Activated CD4-positive, alpha-beta T cell treated with anti-CD3 and anti-CD28 coated beads for 36 hours (primary cell): ENCODE measurements at regions not wholly inside any gene's neighbourhood (a gene's known extent, or its start where the extent isn't known, plus 50 kb on each side); places are given as distances from the start of the nearest gene placed in this dataset.
A peak's percentile ranks its signal among the peaks of the same experiment; 100 is the strongest.

Experiments used
- ATAC-seq: fragments of 200-7000 bp; cut with Tn5 transposase; one replicate; pipeline ENCODE4 v1.10.0; 2021; ENCODE audit warnings: mild to moderate bottlenecking, moderate library complexity
- CTCF ChIA-PET: fragments of 350-600 bp; sonication (Branson Sonifier 250); formaldehyde crosslinking; loops from one replicate; lab custom pipeline; 2021; ENCODE audit warnings: antibody characterized with exemption; lab: Charles Lee
- POLR2A ChIA-PET: fragments of 350-600 bp; sonication (Branson Sonifier 250); formaldehyde crosslinking; loops from one replicate; lab custom pipeline; 2021; ENCODE audit warnings: antibody characterized with exemption, inconsistent platforms; lab: Charles Lee
- DNase-seq: peaks from one replicate; pipeline ENCODE4 v3.0.0-alpha.2; 2020
- H3K27ac Mint-ChIP-seq: one replicate; pipeline ENCODE4 v1.8.0; 2021; ENCODE audit warnings: mixed read lengths
- H3K27me3 Mint-ChIP-seq: one replicate; pipeline ENCODE4 v1.8.0; 2021; ENCODE audit warnings: mixed read lengths
- H3K36me3 Mint-ChIP-seq: one replicate; pipeline ENCODE4 v1.8.0; 2021; ENCODE audit warnings: low read depth, mixed read lengths
- H3K4me1 Mint-ChIP-seq: one replicate; pipeline ENCODE4 v1.8.0; 2021; ENCODE audit warnings: mixed read lengths
- H3K4me3 Mint-ChIP-seq: one replicate; pipeline ENCODE4 v1.8.0; 2021; ENCODE audit warnings: mild to moderate bottlenecking, moderate library complexity, mixed read lengths
- H3K9me3 Mint-ChIP-seq: one replicate; pipeline ENCODE4 v1.8.0; 2021; ENCODE audit warnings: low read depth, mixed read lengths
- intact Hi-C, 2 experiments: fragments of 100-400 bp; cut with DNase I in 1 of 2; cut with micrococcal nuclease in 1 of 2; formaldehyde crosslinking; loops; one replicate each; pipeline versions ENCODE4 v1.14.2 to v1.15.1; 2022 to 2024; cut with DNase I, micrococcal nuclease

- CTCF ChIA-PET = no interaction called here
- H3K4me1 Mint-ChIP-seq = no peaks in the 10 kb centered on the region
- DNase-seq = no peak
- POLR2A ChIA-PET = no interaction called here
- H3K4me3 Mint-ChIP-seq = no peak overlapping the region
- no peaks in the 10 kb centered on the region for H3K9me3 Mint-ChIP-seq
- H3K36me3 Mint-ChIP-seq = no peaks in the 10 kb centered on the region
- intact Hi-C loops = no loop called here
- H3K27ac Mint-ChIP-seq = no peak overlapping the region
- peaks cover 21% of the 10 kb centered on the region for H3K27me3 Mint-ChIP-seq
- no peak for ATAC-seq
Observed at GRCh38 chr6:90709431-90709996, 122.6 kb upstream of the MAP3K7 start.

GRCh38 chr6:90708206-90708737, 121.4 kb upstream of the MAP3K7 start:
- peaks cover 21% of the 10 kb centered on the region for H3K27me3 Mint-ChIP-seq
- no peaks in the 10 kb centered on the region for H3K9me3 Mint-ChIP-seq
- ChIA-PET CTCF (no interaction called here), POLR2A (no interaction called here)
- no peaks in the 10 kb centered on the region for H3K36me3 Mint-ChIP-seq
- H3K4me1 Mint-ChIP-seq = no peaks in the 10 kb centered on the region
- H3K27ac Mint-ChIP-seq = no peak overlapping the region
- H3K4me3 Mint-ChIP-seq = no peak overlapping the region
- intact Hi-C loops = no loop called here
- ATAC-seq (no peak), DNase-seq (no peak)

GRCh38 chr6:90707246-90707645, 120.4 kb upstream of the MAP3K7 start:
- ChIA-PET CTCF (no interaction called here), POLR2A (no interaction called here)
- no peak for DNase-seq
- no peak for ATAC-seq
- Mint-ChIP-seq H3K9me3 (no peaks in the 10 kb centered on the region), H3K36me3 (no peaks in the 10 kb centered on the region), H3K4me3 (no peak overlapping the region), H3K27ac (no peak overlapping the region), H3K27me3 (peaks cover 18% of the 10 kb centered on the region), H3K4me1 (no peaks in the 10 kb centered on the region)
- intact Hi-C loops = no loop called here

- ChIA-PET CTCF (no interaction called here), POLR2A (no interaction called here)
- no peaks in the 10 kb centered on the region for H3K36me3 Mint-ChIP-seq
- H3K4me3 Mint-ChIP-seq = no peak overlapping the region
- ATAC-seq (no peak), DNase-seq (no peak)
- H3K27ac Mint-ChIP-seq = no peak overlapping the region
- intact Hi-C loops = no loop called here
- H3K9me3 Mint-ChIP-seq = no peaks in the 10 kb centered on the region
- peaks cover 5% of the 10 kb centered on the region for H3K27me3 Mint-ChIP-seq
- peaks cover 4% of the 10 kb centered on the region for H3K4me1 Mint-ChIP-seq
Observed at GRCh38 chr6:90703336-90703735, 116.5 kb upstream of the MAP3K7 start.

DNA sequence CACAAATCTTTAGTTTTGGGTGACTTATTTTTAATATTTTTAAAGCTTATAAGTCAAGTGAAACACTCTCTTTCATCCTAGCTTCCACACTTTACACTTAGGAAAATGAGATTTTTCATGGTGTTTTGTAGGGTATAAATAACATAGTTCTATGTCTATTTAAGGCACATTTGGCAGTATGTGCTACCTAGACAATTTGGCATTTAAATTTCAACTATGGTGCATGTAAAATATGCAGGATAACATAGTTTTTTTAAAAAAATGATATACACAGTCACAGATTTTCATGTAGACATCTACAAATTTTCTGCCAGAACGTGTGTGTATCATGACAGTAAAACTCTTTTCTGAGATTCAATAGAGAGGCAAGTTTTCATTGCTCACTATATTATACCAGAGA, 115.1 kb upstream of the MAP3K7 start:
- POLR2A ChIA-PET = no interaction called here
- Mint-ChIP-seq H3K36me3 (no peaks in the 10 kb centered on the region), H3K9me3 (no peaks in the 10 kb centered on the region), H3K27me3 (peaks cover 7% of the 10 kb centered on the region), H3K4me1 (peaks cover 4% of the 10 kb centered on the region), H3K27ac (no peak overlapping the region), H3K4me3 (no peak overlapping the region)
- intact Hi-C loops = no loop called here
- DNase-seq = no peak
- CTCF ChIA-PET = no interaction called here
- ATAC-seq = no peak

DNA sequence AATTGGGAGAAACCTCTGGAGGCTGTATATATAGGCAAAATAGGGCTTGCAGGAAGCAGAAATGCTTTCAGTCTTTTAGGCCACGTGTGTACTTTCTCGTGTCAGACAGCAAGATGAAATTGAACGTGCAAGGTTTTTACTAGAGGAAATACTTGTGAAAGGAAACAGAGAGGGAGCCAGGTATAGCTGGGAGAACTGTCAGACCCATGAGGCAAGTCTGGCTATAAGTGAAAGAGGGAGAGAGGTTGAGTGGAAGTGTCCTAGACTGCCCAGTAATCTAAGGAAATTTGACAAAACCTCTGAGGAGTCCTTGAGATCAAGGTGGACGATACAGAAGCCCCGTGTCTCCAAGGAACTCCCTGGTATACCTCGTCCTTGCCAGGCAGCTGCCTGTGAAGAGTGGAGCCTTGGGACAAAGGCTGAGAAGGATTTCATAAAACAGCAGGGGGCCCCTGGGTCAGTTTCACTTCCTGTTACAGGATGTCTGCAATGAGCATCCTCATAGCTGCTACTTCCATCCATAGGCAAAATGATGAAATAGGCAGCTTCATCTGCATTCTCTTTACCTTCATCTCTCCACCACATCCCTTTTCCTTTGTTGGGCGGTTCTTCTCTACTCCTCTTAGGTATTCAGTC, 114.4 kb upstream of the MAP3K7 start:
- ChIA-PET POLR2A (interaction anchor here (0.6 kb wide), 1 partner anchor 19 kb away, joined by 3 read pairs; no protein-coding TSS in a partner anchor), CTCF (interaction anchor here (0.6 kb wide), 1 partner anchor 115 kb away, joined by 3 read pairs; no protein-coding TSS in a partner anchor)
- no peaks in the 10 kb centered on the region for H3K9me3 Mint-ChIP-seq
- peaks cover 4% of the 10 kb centered on the region for H3K4me1 Mint-ChIP-seq
- no peaks in the 10 kb centered on the region for H3K36me3 Mint-ChIP-seq
- DNase-seq (peak; percentile 29), ATAC-seq (peak; percentile 69)
- intact Hi-C loops = no loop called here
- H3K27me3 Mint-ChIP-seq = peaks cover 6% of the 10 kb centered on the region
- no peak overlapping the region for H3K27ac Mint-ChIP-seq
- H3K4me3 Mint-ChIP-seq = no peak overlapping the region

DNA sequence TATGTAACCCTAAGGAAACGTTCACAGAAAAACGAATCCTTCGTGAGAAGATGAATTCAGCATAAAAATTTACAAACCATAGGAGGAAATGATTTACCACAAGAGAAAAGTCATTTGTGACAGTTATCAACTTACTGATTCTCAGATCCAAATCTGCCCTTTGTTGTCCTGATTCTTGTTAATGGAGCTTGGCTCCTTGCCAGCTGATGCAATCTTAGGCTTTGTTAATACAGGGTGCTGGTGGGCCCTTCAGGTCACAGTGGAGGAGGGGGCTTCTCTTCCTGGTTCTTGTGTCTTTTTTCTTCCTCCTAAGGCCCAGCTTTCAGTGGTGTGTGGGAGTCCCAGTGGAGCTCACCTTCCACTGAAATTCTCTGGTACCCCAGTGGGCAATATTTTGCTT, 108.4 kb upstream of the MAP3K7 start:
- DNase-seq (no peak), ATAC-seq (no peak)
- POLR2A ChIA-PET = no interaction called here
- H3K27ac Mint-ChIP-seq = no peak overlapping the region
- no peaks in the 10 kb centered on the region for H3K4me1 Mint-ChIP-seq
- CTCF ChIA-PET = no interaction called here
- no peak overlapping the region for H3K4me3 Mint-ChIP-seq
- intact Hi-C loops = no loop called here
- H3K9me3 Mint-ChIP-seq = peaks cover 2% of the 10 kb centered on the region
- peaks cover 18% of the 10 kb centered on the region for H3K27me3 Mint-ChIP-seq
- H3K36me3 Mint-ChIP-seq = no peaks in the 10 kb centered on the region

GRCh38 chr6:90694802-90695201, 107.9 kb upstream of the MAP3K7 start:
- no peaks in the 10 kb centered on the region for H3K36me3 Mint-ChIP-seq
- ChIA-PET CTCF (no interaction called here), POLR2A (no interaction called here)
- no peak overlapping the region for H3K4me3 Mint-ChIP-seq
- no peak for ATAC-seq
- intact Hi-C loops = no loop called here
- H3K4me1 Mint-ChIP-seq = no peaks in the 10 kb centered on the region
- no peak for DNase-seq
- peaks cover 2% of the 10 kb centered on the region for H3K9me3 Mint-ChIP-seq
- no peak overlapping the region for H3K27ac Mint-ChIP-seq
- H3K27me3 Mint-ChIP-seq = peaks cover 20% of the 10 kb centered on the region

DNA sequence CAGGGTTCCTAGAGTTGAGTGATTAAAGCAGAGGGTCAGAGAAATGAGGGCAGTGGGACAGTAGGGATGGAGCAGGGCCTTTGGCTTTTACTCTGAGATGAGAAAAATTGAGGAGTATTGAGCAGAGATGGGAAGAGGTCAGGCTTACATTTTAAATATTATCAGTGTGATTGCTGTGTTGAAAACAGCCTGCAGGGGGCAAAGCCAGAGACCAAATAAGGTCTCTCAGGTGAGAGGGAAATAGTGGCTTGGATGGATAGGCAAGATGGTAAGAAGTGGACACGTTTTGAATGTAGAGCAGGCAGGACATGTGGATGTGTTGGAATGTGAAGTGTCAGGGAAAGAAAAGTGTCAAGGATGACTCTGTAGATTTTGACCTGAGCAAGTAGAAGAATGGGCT, 105.0 kb upstream of the MAP3K7 start:
- peaks cover 2% of the 10 kb centered on the region for H3K9me3 Mint-ChIP-seq
- H3K4me1 Mint-ChIP-seq = no peaks in the 10 kb centered on the region
- ChIA-PET CTCF (no interaction called here), POLR2A (no interaction called here)
- ATAC-seq (no peak), DNase-seq (peak; percentile 6)
- H3K27me3 Mint-ChIP-seq = peaks cover 15% of the 10 kb centered on the region
- H3K36me3 Mint-ChIP-seq = no peaks in the 10 kb centered on the region
- no peak overlapping the region for H3K27ac Mint-ChIP-seq
- intact Hi-C loops = no loop called here
- no peak overlapping the region for H3K4me3 Mint-ChIP-seq

DNA sequence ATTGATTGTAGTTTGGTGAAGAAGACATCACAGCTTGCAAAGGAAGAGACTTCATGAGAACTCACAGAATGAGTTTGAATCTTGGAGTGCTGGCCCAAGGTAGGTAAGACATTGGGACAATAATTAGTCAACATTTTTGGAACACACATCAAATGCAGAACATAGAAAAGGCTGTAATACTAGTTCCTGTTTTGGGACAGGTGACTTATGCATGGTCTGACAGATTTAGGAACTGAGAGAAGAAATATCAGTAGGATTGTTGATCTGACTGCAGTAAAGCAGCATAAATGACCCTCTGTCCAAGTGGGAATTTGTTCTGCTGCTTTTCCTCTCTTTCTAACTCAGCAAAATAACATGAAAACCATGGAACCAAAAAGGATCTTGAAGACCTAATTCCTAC, 102.3 kb upstream of the MAP3K7 start:
- H3K27ac Mint-ChIP-seq = no peak overlapping the region
- POLR2A ChIA-PET = no interaction called here
- intact Hi-C loops = no loop called here
- H3K27me3 Mint-ChIP-seq = peaks cover 17% of the 10 kb centered on the region
- DNase-seq = no peak
- CTCF ChIA-PET = interaction anchor here (1.2 kb wide), 1 partner anchor 90 kb away, joined by 3 read pairs; no protein-coding TSS in a partner anchor
- no peaks in the 10 kb centered on the region for H3K36me3 Mint-ChIP-seq
- H3K9me3 Mint-ChIP-seq = no peaks in the 10 kb centered on the region
- H3K4me3 Mint-ChIP-seq = no peak overlapping the region
- no peak for ATAC-seq
- no peaks in the 10 kb centered on the region for H3K4me1 Mint-ChIP-seq

GRCh38 chr6:90687775-90688380, 101.0 kb upstream of the MAP3K7 start:
- Mint-ChIP-seq H3K36me3 (no peaks in the 10 kb centered on the region), H3K27me3 (peaks cover 21% of the 10 kb centered on the region), H3K4me1 (no peaks in the 10 kb centered on the region), H3K9me3 (no peaks in the 10 kb centered on the region), H3K27ac (no peak overlapping the region), H3K4me3 (no peak overlapping the region)
- no peak for ATAC-seq
- ChIA-PET CTCF (interaction anchor here (0.6 kb wide), 1 partner anchor 275 kb away, joined by 3 read pairs; no protein-coding TSS in a partner anchor), POLR2A (interaction anchor here (0.6 kb wide), 1 partner anchor 31 kb away, joined by 3 read pairs; no protein-coding TSS in a partner anchor)
- intact Hi-C loops = no loop called here
- DNase-seq = no peak

DNA sequence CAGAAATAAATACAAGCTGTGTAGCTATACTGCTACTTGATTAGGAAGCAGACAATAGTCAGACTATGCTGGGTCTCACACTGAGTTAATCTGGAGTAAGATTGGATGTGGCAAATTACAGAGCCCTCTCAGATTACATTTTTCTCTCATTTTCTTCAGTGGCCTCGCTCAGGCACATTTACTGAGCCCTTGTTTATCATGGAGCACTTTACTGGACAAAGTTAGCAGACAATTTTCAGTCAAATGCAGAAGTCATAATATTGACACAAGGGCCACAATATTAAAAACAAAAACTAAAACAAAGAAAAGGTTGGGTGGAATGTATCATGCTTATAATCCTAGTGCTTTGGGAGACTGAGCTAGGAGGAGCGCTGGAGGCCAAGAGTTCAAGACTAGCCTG, 95.0 kb upstream of the MAP3K7 start:
- Mint-ChIP-seq H3K4me1 (no peaks in the 10 kb centered on the region), H3K27me3 (peaks cover 10% of the 10 kb centered on the region), H3K9me3 (no peaks in the 10 kb centered on the region), H3K27ac (no peak overlapping the region), H3K4me3 (no peak overlapping the region), H3K36me3 (no peaks in the 10 kb centered on the region)
- intact Hi-C loops = no loop called here
- POLR2A ChIA-PET = interaction anchor here (0.6 kb wide), 1 partner anchor 19 kb away, joined by 3 read pairs; no protein-coding TSS in a partner anchor
- DNase-seq = no peak
- ATAC-seq = no peak
- CTCF ChIA-PET = interaction anchor here (0.9 kb wide), 1 partner anchor 24 kb away, joined by 3 read pairs; no protein-coding TSS in a partner anchor
